BJ (cell line): ENCODE measurements at regions not wholly inside any gene's neighbourhood (a gene's known extent, or its start where the extent isn't known, plus 50 kb on each side); places are given as distances from the start of the nearest gene placed in this dataset.

Experiments used
- CTCF ChIA-PET: fragments of 350-600 bp; formaldehyde crosslinking; extraction: SDS; loops from one replicate; lab custom pipeline; 2021; ENCODE audit warnings: antibody characterized with exemption, inconsistent platforms; lab: Yijun Ruan, JAX
- POLR2A ChIA-PET: fragments of 300-600 bp; sonication (Branson Sonifier 250); formaldehyde crosslinking; extraction: SDS; loops from one replicate; lab custom pipeline; 2021; ENCODE audit warnings: antibody characterized with exemption; lab: Charles Lee
- DNase-seq: peaks from one replicate; pipeline ENCODE4 v3.0.0-alpha.2; 2011; ENCODE audit warnings: low read depth
- H3K27me3 ChIP-seq: 2 replicates; pipeline ENCODE4 v1.6.0; 2011; ENCODE audit warnings: low read length; ENCODE audit not compliant: control insufficient read depth, insufficient read depth
- H3K36me3 ChIP-seq: 2 replicates; pipeline ENCODE4 v1.5.1; 2011; ENCODE audit warnings: low read length; ENCODE audit not compliant: control insufficient read depth, insufficient read depth
- H3K4me3 ChIP-seq: 2 replicates; pipeline ENCODE4 v1.5.1; 2011; ENCODE audit warnings: low read depth, mild to moderate bottlenecking, control low read depth, low read length
- TF ChIP-seq, protein P1 (sequence below): IDR thresholded peaks from 2 replicates; pipeline ENCODE4 v1.5.1; 2011; ENCODE audit warnings: low read depth, mild to moderate bottlenecking, control low read depth, inconsistent platforms, low read length, moderate library complexity; ENCODE audit not compliant: insufficient read depth

GRCh38 chr10:31622978-31623377 lies 304.0 kb downstream of the ZEB1 start:
- POLR2A ChIA-PET, result no interaction called here

GRCh38 chr10:31621733-31622132 lies 302.7 kb downstream of the ZEB1 start:
- CTCF ChIA-PET, result interaction anchor here (0.6 to 2.1 kb wide), 7 partner anchors 15 to 934 kb away, joined by 3 to 5 read pairs (median 4); no protein-coding TSS in a partner anchor

More at GRCh38 chr10:31622978-31623377, 304.0 kb downstream of the ZEB1 start:
- Histone ChIP-seq H3K36me3 (no peaks in the 10 kb centered on the region), H3K4me3 (no peak overlapping the region), H3K27me3 (no peaks in the 10 kb centered on the region)
- peak; percentile 97 for DNase-seq
- TF ChIP-seq, protein P1, sequence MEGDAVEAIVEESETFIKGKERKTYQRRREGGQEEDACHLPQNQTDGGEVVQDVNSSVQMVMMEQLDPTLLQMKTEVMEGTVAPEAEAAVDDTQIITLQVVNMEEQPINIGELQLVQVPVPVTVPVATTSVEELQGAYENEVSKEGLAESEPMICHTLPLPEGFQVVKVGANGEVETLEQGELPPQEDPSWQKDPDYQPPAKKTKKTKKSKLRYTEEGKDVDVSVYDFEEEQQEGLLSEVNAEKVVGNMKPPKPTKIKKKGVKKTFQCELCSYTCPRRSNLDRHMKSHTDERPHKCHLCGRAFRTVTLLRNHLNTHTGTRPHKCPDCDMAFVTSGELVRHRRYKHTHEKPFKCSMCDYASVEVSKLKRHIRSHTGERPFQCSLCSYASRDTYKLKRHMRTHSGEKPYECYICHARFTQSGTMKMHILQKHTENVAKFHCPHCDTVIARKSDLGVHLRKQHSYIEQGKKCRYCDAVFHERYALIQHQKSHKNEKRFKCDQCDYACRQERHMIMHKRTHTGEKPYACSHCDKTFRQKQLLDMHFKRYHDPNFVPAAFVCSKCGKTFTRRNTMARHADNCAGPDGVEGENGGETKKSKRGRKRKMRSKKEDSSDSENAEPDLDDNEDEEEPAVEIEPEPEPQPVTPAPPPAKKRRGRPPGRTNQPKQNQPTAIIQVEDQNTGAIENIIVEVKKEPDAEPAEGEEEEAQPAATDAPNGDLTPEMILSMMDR, result peak; percentile 44
- CTCF ChIA-PET, result interaction anchor here (2.1 kb wide), 1 partner anchor 840 kb away, joined by 5 read pairs; no protein-coding TSS in a partner anchor

DNA sequence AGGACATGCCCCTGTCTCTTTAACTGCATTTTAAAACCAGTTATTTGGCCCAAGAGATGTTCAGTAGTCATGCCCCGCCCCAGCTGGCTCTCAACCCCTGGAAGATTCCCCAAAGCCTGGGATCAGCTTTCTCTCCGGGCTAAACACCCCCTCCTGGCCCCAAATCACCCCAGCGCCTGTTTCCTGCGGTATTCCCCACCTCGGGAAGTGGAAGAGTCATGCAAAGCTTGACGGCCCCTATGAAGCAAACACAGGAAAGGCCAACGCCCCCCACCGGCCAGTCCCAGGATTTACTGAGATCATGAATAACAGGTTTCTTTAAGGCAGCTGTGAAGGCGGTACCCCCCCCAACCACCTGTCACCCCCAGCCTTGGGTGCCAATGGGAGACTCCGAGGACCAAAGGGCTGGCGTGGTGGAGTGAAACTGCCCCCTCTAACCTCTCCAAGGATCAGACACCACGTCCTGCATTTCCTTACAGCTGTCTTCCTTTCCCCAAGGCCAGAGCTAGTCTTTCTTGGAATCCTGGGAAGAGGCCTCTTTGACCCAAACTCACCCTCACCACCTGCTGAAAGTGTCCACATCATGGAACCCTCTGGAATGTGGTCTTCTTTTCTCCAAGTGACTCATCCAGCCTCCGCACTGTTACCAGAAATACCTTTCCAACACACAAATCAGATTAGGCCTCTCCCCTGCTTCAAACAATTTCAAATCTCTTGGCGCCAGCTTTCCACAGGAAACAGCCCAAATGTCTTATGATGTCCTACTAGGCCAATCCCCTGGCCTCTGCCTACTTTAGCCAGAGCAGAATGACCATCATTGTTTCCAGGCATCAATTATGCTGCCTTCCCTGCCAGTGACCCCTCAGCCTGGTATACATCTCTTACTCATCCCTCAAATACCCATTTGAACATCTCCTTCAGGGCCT lies 301.5 kb downstream of the ZEB1 start:
- no peaks in the 10 kb centered on the region for H3K27me3 ChIP-seq
- CTCF ChIA-PET, result interaction anchor here (0.6 to 2.1 kb wide), 14 partner anchors 13 to 933 kb away, joined by 3 to 8 read pairs (median 3); no protein-coding TSS in a partner anchor
- H3K36me3 ChIP-seq, result no peaks in the 10 kb centered on the region

More at GRCh38 chr10:31621733-31622132, 302.7 kb downstream of the ZEB1 start:
- Histone ChIP-seq H3K27me3 (no peaks in the 10 kb centered on the region), H3K36me3 (no peaks in the 10 kb centered on the region), H3K4me3 (no peak overlapping the region)
- no peak for DNase-seq
- TF ChIP-seq, protein P1, result no peak
- POLR2A ChIA-PET, result no interaction called here

DNA sequence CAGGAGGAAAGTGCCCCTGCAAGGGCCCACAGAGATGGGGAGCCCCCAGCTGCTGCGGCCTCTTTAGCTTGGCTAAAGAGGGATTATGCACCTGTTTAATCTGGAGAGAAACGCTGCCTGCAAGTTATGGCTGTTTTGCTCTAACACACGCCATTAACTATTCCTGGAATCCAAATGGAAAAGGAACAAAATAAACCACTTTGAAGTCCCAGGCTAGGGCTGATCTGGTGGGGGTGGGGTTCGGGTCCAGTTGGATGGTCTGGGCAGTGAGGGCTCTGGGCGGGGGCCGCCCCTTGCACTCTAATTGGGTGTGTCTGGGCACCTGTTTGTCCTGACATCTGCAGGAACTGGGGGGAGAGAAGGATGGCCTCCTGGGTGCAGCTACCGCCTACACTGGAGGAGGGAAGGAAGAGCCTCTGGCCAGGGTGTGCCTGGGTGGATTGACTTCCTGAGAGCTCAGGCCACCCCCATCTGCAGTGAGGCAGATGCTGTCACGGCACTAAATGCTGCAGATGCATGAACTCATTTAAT lies 300.6 kb downstream of the ZEB1 start:
- Histone ChIP-seq H3K36me3 (no peaks in the 10 kb centered on the region), H3K27me3 (no peaks in the 10 kb centered on the region), H3K4me3 (no peak overlapping the region)
- CTCF ChIA-PET, result interaction anchor here (0.8 to 2.1 kb wide), 8 partner anchors 12 to 865 kb away, joined by 3 to 8 read pairs (median 4); no protein-coding TSS in a partner anchor
- no peak for DNase-seq
- TF ChIP-seq, protein P1, result no peak
- POLR2A ChIA-PET, result no interaction called here

More for the DNA sequence above, 301.5 kb downstream of the ZEB1 start:
- DNase-seq, result no peak
- no peak overlapping the region for H3K4me3 ChIP-seq
- TF ChIP-seq, protein P1, result peak; percentile 55
- POLR2A ChIA-PET, result no interaction called here
